ENCODE measurements at regions not wholly inside any gene's neighbourhood (a gene's known extent, or its start where the extent isn't known, plus 50 kb on each side); places are given as distances from the start of the nearest gene placed in this dataset.

- Histone ChIP-seq H3K9ac (ENCODE audit: low read length) (no peak overlapping the region), H3K27ac (ENCODE audit: low read length) (no peak overlapping the region), H3K4me3 (ENCODE audit: low read length) (no peak overlapping the region), H3K9me3 (ENCODE audit: insufficient read depth, low read length) (no peaks in the 10 kb centered on the region), H2AFZ (ENCODE audit: low read depth, low read length) (no peak overlapping the region), H3K27me3 (ENCODE audit: low read depth, low read length) (no peaks in the 10 kb centered on the region), H3K4me1 (ENCODE audit: low read length) (no peaks in the 10 kb centered on the region), H3K79me2 (ENCODE audit: low read length) (no peaks in the 10 kb centered on the region), H3K4me2 (ENCODE audit: low read length) (no peak overlapping the region), H4K20me1 (ENCODE audit: insufficient read depth, low read length) (no peaks in the 10 kb centered on the region), H3K36me3 (replicated peaks; ENCODE audit: low read depth, low read length) (no peaks in the 10 kb centered on the region)
- TF ChIP-seq EZH2phosphoT487 (IDR thresholded peaks at IDR 0.05; ENCODE audit: low read depth), result no peak
- TF ChIP-seq CTCF (IDR thresholded peaks at IDR 0.05; ENCODE audit: low read depth, low read length), result no peak
Observed at GRCh38 chr21:22292144-22292543, 1293.9 kb downstream of the NCAM2 start.

GRCh38 chr21:22297575-22297974 lies 1299.4 kb downstream of the NCAM2 start:
- Histone ChIP-seq H3K4me3 (ENCODE audit: low read length) (no peak overlapping the region), H3K36me3 (replicated peaks; ENCODE audit: low read depth, low read length) (no peaks in the 10 kb centered on the region), H4K20me1 (ENCODE audit: insufficient read depth, low read length) (no peaks in the 10 kb centered on the region), H3K4me1 (ENCODE audit: low read length) (no peaks in the 10 kb centered on the region), H2AFZ (ENCODE audit: low read depth, low read length) (no peak overlapping the region), H3K4me2 (ENCODE audit: low read length) (no peak overlapping the region), H3K27me3 (ENCODE audit: low read depth, low read length) (no peaks in the 10 kb centered on the region), H3K9ac (ENCODE audit: low read length) (no peak overlapping the region), H3K9me3 (ENCODE audit: insufficient read depth, low read length) (no peaks in the 10 kb centered on the region), H3K27ac (ENCODE audit: low read length) (no peak overlapping the region), H3K79me2 (ENCODE audit: low read length) (no peaks in the 10 kb centered on the region)
- no peak for TF ChIP-seq CTCF (IDR thresholded peaks at IDR 0.05; ENCODE audit: low read depth, low read length)
- no peak for TF ChIP-seq EZH2phosphoT487 (IDR thresholded peaks at IDR 0.05; ENCODE audit: low read depth)

DNA sequence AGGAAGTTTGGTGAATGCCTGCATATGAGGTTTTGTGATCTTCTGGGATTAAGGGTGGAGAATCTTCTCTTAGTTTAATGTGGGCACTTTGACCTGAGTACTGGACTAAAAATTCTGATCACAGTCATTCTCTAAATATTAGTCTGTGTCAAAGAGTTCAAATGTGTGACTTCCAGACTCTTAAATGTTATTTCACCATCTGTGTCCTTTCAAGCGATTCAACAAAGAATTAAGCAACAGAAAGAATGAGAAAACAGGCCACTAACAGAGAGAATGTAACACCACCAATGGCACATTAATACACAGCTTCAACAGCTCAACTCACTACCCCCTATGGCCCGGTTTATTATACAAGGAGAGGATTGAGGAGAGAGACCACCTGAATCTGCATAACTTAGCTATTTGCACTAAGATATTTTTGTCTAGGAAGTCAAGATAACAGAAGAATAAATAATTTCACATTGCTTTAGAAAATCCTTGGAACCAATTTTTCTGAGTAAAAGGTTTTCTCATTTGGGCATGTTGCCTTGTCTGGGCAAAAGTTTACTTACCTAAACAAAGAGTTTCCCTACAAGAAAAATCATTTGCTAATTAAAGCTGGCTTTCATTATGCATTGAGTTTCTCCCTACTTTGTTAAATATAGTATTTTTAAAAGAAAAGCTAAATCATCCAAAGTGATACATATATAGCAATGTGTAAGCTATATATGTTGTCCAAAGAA lies 1313.7 kb downstream of the NCAM2 start:
- no peak overlapping the region for H2AFZ ChIP-seq (ENCODE audit: low read depth, low read length)
- no peaks in the 10 kb centered on the region for H4K20me1 ChIP-seq (ENCODE audit: insufficient read depth, low read length)
- no peaks in the 10 kb centered on the region for H3K27me3 ChIP-seq (ENCODE audit: low read depth, low read length)
- H3K9ac ChIP-seq (ENCODE audit: low read length), result no peak overlapping the region
- H3K9me3 ChIP-seq (ENCODE audit: insufficient read depth, low read length), result no peaks in the 10 kb centered on the region
- H3K4me1 ChIP-seq (ENCODE audit: low read length), result no peaks in the 10 kb centered on the region
- H3K79me2 ChIP-seq (ENCODE audit: low read length), result no peaks in the 10 kb centered on the region
- H3K27ac ChIP-seq (ENCODE audit: low read length), result no peak overlapping the region
- TF ChIP-seq EZH2phosphoT487 (IDR thresholded peaks at IDR 0.05; ENCODE audit: low read depth), result no peak
- TF ChIP-seq CTCF (IDR thresholded peaks at IDR 0.05; ENCODE audit: low read depth, low read length), result no peak
- no peaks in the 10 kb centered on the region for H3K36me3 ChIP-seq (replicated peaks; ENCODE audit: low read depth, low read length)
- H3K4me3 ChIP-seq (ENCODE audit: low read length), result no peak overlapping the region
- no peak overlapping the region for H3K4me2 ChIP-seq (ENCODE audit: low read length)

DNA sequence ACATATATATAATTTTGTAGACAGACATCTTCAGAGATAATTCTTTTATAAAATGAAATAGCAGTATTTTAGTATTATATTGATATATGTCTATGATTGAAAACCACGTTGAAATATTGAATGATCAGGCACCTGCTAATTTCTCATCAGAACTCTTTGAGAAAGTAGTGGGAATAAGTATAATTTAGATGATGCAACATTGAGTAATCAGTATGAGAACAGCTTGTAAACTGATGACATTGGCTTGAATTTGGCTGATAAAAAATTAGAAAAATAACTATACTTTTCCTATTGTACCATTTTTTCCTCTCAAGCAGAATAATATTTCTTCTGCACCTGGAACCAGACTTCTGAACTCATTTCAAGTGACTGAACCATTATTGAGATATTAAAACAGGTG lies 1316.8 kb downstream of the NCAM2 start:
- Histone ChIP-seq H3K9me3 (ENCODE audit: insufficient read depth, low read length) (no peaks in the 10 kb centered on the region), H3K27ac (ENCODE audit: low read length) (no peak overlapping the region), H3K4me2 (ENCODE audit: low read length) (no peak overlapping the region), H4K20me1 (ENCODE audit: insufficient read depth, low read length) (no peaks in the 10 kb centered on the region), H3K4me3 (ENCODE audit: low read length) (no peak overlapping the region), H3K79me2 (ENCODE audit: low read length) (no peaks in the 10 kb centered on the region), H3K9ac (ENCODE audit: low read length) (no peak overlapping the region), H3K4me1 (ENCODE audit: low read length) (no peaks in the 10 kb centered on the region), H2AFZ (ENCODE audit: low read depth, low read length) (no peak overlapping the region), H3K27me3 (ENCODE audit: low read depth, low read length) (no peaks in the 10 kb centered on the region), H3K36me3 (replicated peaks; ENCODE audit: low read depth, low read length) (no peaks in the 10 kb centered on the region)
- TF ChIP-seq EZH2phosphoT487 (IDR thresholded peaks at IDR 0.05; ENCODE audit: low read depth), result no peak
- no peak for TF ChIP-seq CTCF (IDR thresholded peaks at IDR 0.05; ENCODE audit: low read depth, low read length)

Measured in OCI-LY3 (cell line).